HG03439 (cell line): ENCODE measurements at regions not wholly inside any gene's neighbourhood (a gene's known extent, or its start where the extent isn't known, plus 50 kb on each side); places are given as distances from the start of the nearest gene placed in this dataset.
"Not testable (repeated sequence)": the region's sequence is repeated elsewhere in the genome, so short reads cannot be mapped to it uniquely, and the experiment has no call there.

ENCODE experiments used
- ATAC-seq: cut with Tn5 transposase; IDR thresholded peaks from one replicate; pipeline ENCODE4 v1.9.1; 2021; ENCODE audit warnings: mild to moderate bottlenecking, moderate library complexity; ENCODE audit not compliant: unreplicated experiment

GRCh38 chr10:9547936-9548904, 1469.5 kb upstream of the CELF2 start:
- ATAC-seq, result no peak

- no peak for ATAC-seq
Observed at GRCh38 chr10:9550810-9551209, 1466.9 kb upstream of the CELF2 start.

- ATAC-seq, result no peak
Observed at GRCh38 chr10:9554321-9554720, 1463.4 kb upstream of the CELF2 start.

GRCh38 chr10:9560976-9561375, 1456.7 kb upstream of the CELF2 start:
- ATAC-seq, result no peak

- ATAC-seq, result no peak
Observed at GRCh38 chr10:9561821-9562505, 1455.7 kb upstream of the CELF2 start.

- ATAC-seq, result no peak
Observed at GRCh38 chr10:9577746-9578145, 1439.9 kb upstream of the CELF2 start.

- ATAC-seq, result no peak
Observed at GRCh38 chr10:9579110-9579705, 1438.5 kb upstream of the CELF2 start.

- not testable (repeated sequence) for ATAC-seq
Observed at GRCh38 chr10:9582803-9583202, 1434.9 kb upstream of the CELF2 start.

- ATAC-seq, result no peak
Observed at GRCh38 chr10:9596368-9596920, 1421.2 kb upstream of the CELF2 start.

GRCh38 chr10:9602998-9603397, 1414.7 kb upstream of the CELF2 start:
- no peak for ATAC-seq

- no peak for ATAC-seq
Observed at GRCh38 chr10:9603972-9604371, 1413.7 kb upstream of the CELF2 start.

GRCh38 chr10:9605231-9605630, 1412.4 kb upstream of the CELF2 start:
- ATAC-seq, result no peak

- no peak for ATAC-seq
Observed at GRCh38 chr10:9608602-9609001, 1409.1 kb upstream of the CELF2 start.

- ATAC-seq, result peak; percentile 94
Observed at GRCh38 chr10:9613338-9614075, 1404.2 kb upstream of the CELF2 start.

- no peak for ATAC-seq
Observed at GRCh38 chr10:9615189-9615588, 1402.5 kb upstream of the CELF2 start.

- no peak for ATAC-seq
Observed at GRCh38 chr10:9621216-9621615, 1396.5 kb upstream of the CELF2 start.

GRCh38 chr10:9625304-9625703, 1392.4 kb upstream of the CELF2 start:
- no peak for ATAC-seq

- ATAC-seq, result no peak
Observed at GRCh38 chr10:9634466-9634865, 1383.2 kb upstream of the CELF2 start.

- no peak for ATAC-seq
Observed at GRCh38 chr10:9635691-9636090, 1382.0 kb upstream of the CELF2 start.

- no peak for ATAC-seq
Observed at GRCh38 chr10:9636216-9636615, 1381.5 kb upstream of the CELF2 start.

GRCh38 chr10:9643782-9644181, 1373.9 kb upstream of the CELF2 start:
- no peak for ATAC-seq
